Panc1 (cell line): ENCODE measurements at regions not wholly inside any gene's neighbourhood (a gene's known extent, or its start where the extent isn't known, plus 50 kb on each side); places are given as distances from the start of the nearest gene placed in this dataset.

ENCODE experiments used
- ATAC-seq: fragments of 200-7000 bp; cut with Tn5 transposase; 2 replicates; pipeline ENCODE4 v1.9.1; 2020; ENCODE audit warnings: mild to moderate bottlenecking, moderate library complexity
- BruUV-seq: library from RNA; stranded (reverse); fragments of 400-500 nt; replicated peaks from 2 replicates; lab custom pipeline; 2021; lab: Mats Ljungman, UMichigan
- CTCF ChIA-PET: fragments of 300-600 bp; sonication (Branson Sonifier 250); formaldehyde crosslinking; loops from one replicate; lab custom pipeline; 2022; ENCODE audit warnings: antibody characterized with exemption; lab: Charles Lee
- POLR2A ChIA-PET: fragments of 300-600 bp; sonication (Branson Sonifier 250); formaldehyde crosslinking; loops from one replicate; lab custom pipeline; 2022; ENCODE audit warnings: antibody characterized with exemption; lab: Charles Lee
- DNase-seq: peaks from one replicate; pipeline ENCODE4 v3.0.0-alpha.2; 2010; ENCODE audit warnings: low read depth, low spot score
- H3K27ac ChIP-seq: 2 replicates; pipeline ENCODE4 v1.5.1; 2011; ENCODE audit warnings: mild to moderate bottlenecking, low read length, inconsistent platforms
- H3K27me3 ChIP-seq: fragments of 200-500 bp; sonication (Bioruptor generic); 2 replicates; pipeline ENCODE4 v1.6.0; 2014; ENCODE audit warnings: low read length, inconsistent platforms; ENCODE audit not compliant: control insufficient read depth, insufficient read depth
- H3K36me3 ChIP-seq: fragments of 200-500 bp; sonication (Bioruptor generic); 2 replicates; pipeline ENCODE4 v1.5.1; 2014; ENCODE audit warnings: inconsistent platforms, mild to moderate bottlenecking, low read length, moderate library complexity; ENCODE audit not compliant: control insufficient read depth, insufficient read depth
- H3K4me1 ChIP-seq: 2 replicates; pipeline ENCODE4 v1.5.1; 2011; ENCODE audit warnings: inconsistent platforms, mild to moderate bottlenecking, low read length, moderate library complexity; ENCODE audit not compliant: control insufficient read depth, insufficient read depth
- H3K4me3 ChIP-seq, 2 experiments: 2 replicates each; pipeline ENCODE4 v1.5.1; 2011 to 2012; ENCODE audit warnings: low read depth in 2 of 2, low read length in 2 of 2, mild to moderate bottlenecking in 2 of 2, inconsistent platforms in 1 of 2, moderate library complexity in 1 of 2
- H3K9me3 ChIP-seq: fragments of 200-500 bp; sonication (Bioruptor generic); 2 replicates; pipeline ENCODE4 v1.5.1; 2014; ENCODE audit warnings: low read depth, mild to moderate bottlenecking, inconsistent platforms, low read length, moderate library complexity; ENCODE audit not compliant: control insufficient read depth, insufficient read depth
- POLR2AphosphoS5 ChIP-seq: IDR thresholded peaks from 2 replicates; pipeline ENCODE4 v1.6.1; 2012; ENCODE audit warnings: mild to moderate bottlenecking, low read depth, low read length, moderate library complexity
- SIN3A ChIP-seq: IDR thresholded peaks from 2 replicates; pipeline ENCODE4 v1.6.1; 2012; ENCODE audit warnings: low read depth, mild to moderate bottlenecking, low read length, moderate library complexity, borderline replicate concordance; ENCODE audit not compliant: insufficient read depth
- TCF7L2 ChIP-seq: IDR thresholded peaks from 2 replicates; pipeline ENCODE4 v1.6.1; 2011; ENCODE audit warnings: mild to moderate bottlenecking, low read depth, low read length, inconsistent platforms
- in situ Hi-C: cut with HindIII; loops from 2 replicates; pipeline ENCODE4 v1.10.0; 2016; ENCODE audit warnings: low sequenced_read_pairs, low pct_unique_long_range_greater_than_20kb
- intact Hi-C: fragments of 100-400 bp; cut with micrococcal nuclease; formaldehyde crosslinking; loops from one replicate; pipeline ENCODE4 v1.10.0; 2022; ENCODE audit not compliant: unreplicated experiment
- TF ChIP-seq, protein P1 (sequence below), 2 experiments: IDR thresholded peaks; 2 replicates each; pipeline ENCODE4 v1.6.1; 2011 to 2012; ENCODE audit warnings: low read depth in 2 of 2, control low read depth in 1 of 2, low read length in 1 of 2, mild to moderate bottlenecking in 1 of 2, moderate library complexity in 1 of 2; ENCODE audit not compliant: insufficient read depth in 1 of 2
- TF ChIP-seq, protein P2 (sequence below): fragments of 450-650 bp; IDR thresholded peaks from 2 replicates; pipeline ENCODE4 v1.5.1; 2017; ENCODE audit warnings: mild to moderate bottlenecking

DNA sequence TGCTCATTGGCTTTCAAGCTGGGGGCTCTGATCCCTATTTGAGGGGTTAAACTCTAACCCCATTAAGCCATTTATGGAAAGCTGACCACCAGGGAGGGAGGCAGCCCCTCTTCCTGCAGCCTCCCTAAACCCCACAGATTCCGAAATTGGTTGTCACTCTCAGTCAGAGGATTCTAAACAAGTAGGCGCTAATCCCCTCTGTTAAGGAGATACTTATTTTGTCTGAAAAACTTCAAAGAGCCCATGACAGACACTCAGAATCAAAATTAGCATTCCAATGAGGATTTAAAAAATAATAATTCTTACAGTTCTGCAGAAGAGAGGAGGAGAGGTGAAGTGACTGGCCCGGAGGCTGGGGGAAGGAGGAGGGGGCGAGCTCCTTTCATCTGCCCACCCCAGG, 69.7 kb upstream of the LMO1 start:
- ATAC-seq = no peak
- no peak for TF ChIP-seq POLR2AphosphoS5
- intact Hi-C loops = no loop called here
- Histone ChIP-seq H3K9me3 (no peaks in the 10 kb centered on the region), H3K27me3 (no peaks in the 10 kb centered on the region), H3K27ac (no peak overlapping the region), H3K4me1 (peaks cover 14% of the 10 kb centered on the region), H3K36me3 (no peaks in the 10 kb centered on the region), H3K4me3 (no peak overlapping the region)
- POLR2A ChIA-PET = interaction anchor here (0.5 kb wide), 1 partner anchor 70 kb away, joined by 8 read pairs; the partner anchor contains the start of gene LMO1
- in situ Hi-C loops = no loop called here
- BruUV-seq = no TSS peak
- no peak for DNase-seq
- CTCF ChIA-PET = no interaction called here

DNA sequence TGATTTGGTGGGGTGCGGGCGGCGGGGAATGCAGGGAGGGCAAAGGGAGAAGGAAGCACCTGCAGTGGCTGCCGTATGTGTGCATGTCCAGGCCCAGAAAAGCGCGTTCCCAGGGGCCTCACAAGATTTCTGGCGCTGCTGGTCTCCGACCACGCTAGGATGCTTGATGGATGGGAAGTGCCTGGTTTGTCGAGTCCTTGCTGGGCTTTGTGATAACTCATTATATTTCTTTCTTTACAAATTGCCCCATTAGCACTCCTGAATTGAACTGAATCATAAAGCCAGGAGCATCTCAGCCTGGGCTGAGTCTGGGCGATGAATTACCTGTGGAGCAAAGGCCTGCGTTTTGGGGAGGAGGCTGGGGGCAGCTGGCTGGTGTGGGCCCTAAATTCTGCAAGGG, 69.2 kb upstream of the LMO1 start:
- H3K4me1 ChIP-seq = peaks cover 14% of the 10 kb centered on the region
- intact Hi-C loops (no loop called here), in situ Hi-C loops (no loop called here)
- ChIA-PET CTCF (no interaction called here), POLR2A (no interaction called here)
- no peaks in the 10 kb centered on the region for H3K36me3 ChIP-seq
- no peaks in the 10 kb centered on the region for H3K27me3 ChIP-seq
- H3K9me3 ChIP-seq = no peaks in the 10 kb centered on the region
- no peak overlapping the region for H3K4me3 ChIP-seq
- BruUV-seq = no TSS peak
- H3K27ac ChIP-seq = no peak overlapping the region
- no peak for ATAC-seq
- TF ChIP-seq POLR2AphosphoS5 = no peak
- no peak for TF ChIP-seq SIN3A
- TF ChIP-seq, protein P1, sequence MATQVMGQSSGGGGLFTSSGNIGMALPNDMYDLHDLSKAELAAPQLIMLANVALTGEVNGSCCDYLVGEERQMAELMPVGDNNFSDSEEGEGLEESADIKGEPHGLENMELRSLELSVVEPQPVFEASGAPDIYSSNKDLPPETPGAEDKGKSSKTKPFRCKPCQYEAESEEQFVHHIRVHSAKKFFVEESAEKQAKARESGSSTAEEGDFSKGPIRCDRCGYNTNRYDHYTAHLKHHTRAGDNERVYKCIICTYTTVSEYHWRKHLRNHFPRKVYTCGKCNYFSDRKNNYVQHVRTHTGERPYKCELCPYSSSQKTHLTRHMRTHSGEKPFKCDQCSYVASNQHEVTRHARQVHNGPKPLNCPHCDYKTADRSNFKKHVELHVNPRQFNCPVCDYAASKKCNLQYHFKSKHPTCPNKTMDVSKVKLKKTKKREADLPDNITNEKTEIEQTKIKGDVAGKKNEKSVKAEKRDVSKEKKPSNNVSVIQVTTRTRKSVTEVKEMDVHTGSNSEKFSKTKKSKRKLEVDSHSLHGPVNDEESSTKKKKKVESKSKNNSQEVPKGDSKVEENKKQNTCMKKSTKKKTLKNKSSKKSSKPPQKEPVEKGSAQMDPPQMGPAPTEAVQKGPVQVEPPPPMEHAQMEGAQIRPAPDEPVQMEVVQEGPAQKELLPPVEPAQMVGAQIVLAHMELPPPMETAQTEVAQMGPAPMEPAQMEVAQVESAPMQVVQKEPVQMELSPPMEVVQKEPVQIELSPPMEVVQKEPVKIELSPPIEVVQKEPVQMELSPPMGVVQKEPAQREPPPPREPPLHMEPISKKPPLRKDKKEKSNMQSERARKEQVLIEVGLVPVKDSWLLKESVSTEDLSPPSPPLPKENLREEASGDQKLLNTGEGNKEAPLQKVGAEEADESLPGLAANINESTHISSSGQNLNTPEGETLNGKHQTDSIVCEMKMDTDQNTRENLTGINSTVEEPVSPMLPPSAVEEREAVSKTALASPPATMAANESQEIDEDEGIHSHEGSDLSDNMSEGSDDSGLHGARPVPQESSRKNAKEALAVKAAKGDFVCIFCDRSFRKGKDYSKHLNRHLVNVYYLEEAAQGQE (IDR thresholded peaks at IDR 0.05; ENCODE audit: insufficient read depth in 1 of 2, low read depth in 2 of 2, low read length in 1 of 2) = no peak
- TF ChIP-seq TCF7L2 = no peak
- TF ChIP-seq, protein P2, sequence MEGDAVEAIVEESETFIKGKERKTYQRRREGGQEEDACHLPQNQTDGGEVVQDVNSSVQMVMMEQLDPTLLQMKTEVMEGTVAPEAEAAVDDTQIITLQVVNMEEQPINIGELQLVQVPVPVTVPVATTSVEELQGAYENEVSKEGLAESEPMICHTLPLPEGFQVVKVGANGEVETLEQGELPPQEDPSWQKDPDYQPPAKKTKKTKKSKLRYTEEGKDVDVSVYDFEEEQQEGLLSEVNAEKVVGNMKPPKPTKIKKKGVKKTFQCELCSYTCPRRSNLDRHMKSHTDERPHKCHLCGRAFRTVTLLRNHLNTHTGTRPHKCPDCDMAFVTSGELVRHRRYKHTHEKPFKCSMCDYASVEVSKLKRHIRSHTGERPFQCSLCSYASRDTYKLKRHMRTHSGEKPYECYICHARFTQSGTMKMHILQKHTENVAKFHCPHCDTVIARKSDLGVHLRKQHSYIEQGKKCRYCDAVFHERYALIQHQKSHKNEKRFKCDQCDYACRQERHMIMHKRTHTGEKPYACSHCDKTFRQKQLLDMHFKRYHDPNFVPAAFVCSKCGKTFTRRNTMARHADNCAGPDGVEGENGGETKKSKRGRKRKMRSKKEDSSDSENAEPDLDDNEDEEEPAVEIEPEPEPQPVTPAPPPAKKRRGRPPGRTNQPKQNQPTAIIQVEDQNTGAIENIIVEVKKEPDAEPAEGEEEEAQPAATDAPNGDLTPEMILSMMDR = no peak
- DNase-seq = no peak

DNA sequence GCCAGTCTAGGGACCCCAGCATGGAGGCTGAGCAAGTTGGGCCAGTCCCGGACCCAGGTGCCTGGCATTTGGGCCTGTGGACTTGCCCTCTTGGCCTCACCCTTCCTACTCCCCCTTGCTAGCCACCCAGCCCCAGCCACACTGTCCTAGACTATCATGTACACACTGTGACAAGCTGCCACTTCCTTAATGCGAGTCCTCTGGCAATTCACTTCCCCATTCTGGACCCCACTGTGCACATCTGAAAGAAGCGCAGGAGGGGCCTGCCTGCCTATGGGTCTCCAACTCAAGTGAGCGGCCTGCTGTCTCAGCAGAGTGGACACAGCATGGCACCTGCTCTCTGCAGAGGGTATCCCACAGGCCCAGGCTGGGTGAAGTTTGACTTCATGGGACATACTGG, 68.5 kb upstream of the LMO1 start:
- Histone ChIP-seq H3K9me3 (no peaks in the 10 kb centered on the region), H3K36me3 (no peaks in the 10 kb centered on the region), H3K4me1 (peaks cover 14% of the 10 kb centered on the region), H3K27ac (no peak overlapping the region), H3K27me3 (no peaks in the 10 kb centered on the region), H3K4me3 (no peak overlapping the region)
- DNase-seq (no peak), ATAC-seq (no peak)
- ChIA-PET POLR2A (no interaction called here), CTCF (interaction anchor here (0.6 kb wide), 1 partner anchor 357 kb away, joined by 3 read pairs; no protein-coding TSS in a partner anchor)
- intact Hi-C loops = no loop called here
- TF ChIP-seq, protein P1 (IDR thresholded peaks at IDR 0.05; ENCODE audit: insufficient read depth in 1 of 2, low read depth in 2 of 2, low read length in 1 of 2) = no peak
- TF ChIP-seq POLR2AphosphoS5 (no peak), SIN3A (no peak), TCF7L2 (no peak)
- TF ChIP-seq, protein P2 = no peak
- BruUV-seq = no TSS peak
- in situ Hi-C loops = no loop called here
